Tibial nerve (tissue), 4 donors: ENCODE measurements at regions not wholly inside any gene's neighbourhood (a gene's known extent, or its start where the extent isn't known, plus 50 kb on each side); places are given as distances from the start of the nearest gene placed in this dataset.

Experiments used
- DNase-seq, 2 donors: peaks; one replicate each; pipeline ENCODE4 v3.0.0-alpha.2; 2019; ENCODE audit warnings: low spot score in 2 of 2
- H3K27ac ChIP-seq, 4 donors: fragments of 200-600 bp; sonication (generic) in 3 of 4; one replicate each; pipeline ENCODE4 v1.5.1; 2017 to 2019; ENCODE audit warnings: mild to moderate bottlenecking in 1 of 4
- H3K27me3 ChIP-seq, 2 donors: fragments of 200-600 bp; sonication (generic) in 1 of 2; one replicate each; pipeline versions ENCODE4 v1.5.1 to v1.6.0; 2017 to 2019
- H3K36me3 ChIP-seq, 3 donors: fragments of 200-600 bp; sonication (generic); one replicate each; pipeline ENCODE4 v1.5.1; 2018 to 2019
- H3K4me1 ChIP-seq, 4 donors: fragments of 200-600 bp; sonication (generic) in 3 of 4; one replicate each; pipeline ENCODE4 v1.5.1; 2017 to 2019
- H3K4me3 ChIP-seq, 4 donors: fragments of 200-600 bp; sonication (generic) in 3 of 4; one replicate each; pipeline ENCODE4 v1.5.1; 2017 to 2019; ENCODE audit warnings: mild to moderate bottlenecking in 1 of 4, moderate library complexity in 1 of 4
- H3K9me3 ChIP-seq, 4 donors: fragments of 200-600 bp; sonication (generic) in 3 of 4; one replicate each; pipeline ENCODE4 v1.5.1; 2017 to 2019
- CTCF ChIP-seq, 5 experiments: fragments of 200-600 bp in 3 of 5; fragments of 450-650 bp in 2 of 5; sonication (generic) in 3 of 5; IDR thresholded peaks; one replicate each; pipeline ENCODE4 v1.5.1; 2016 to 2019; ENCODE audit warnings: antibody characterized with exemption in 5 of 5, mild to moderate bottlenecking in 3 of 5, moderate library complexity in 2 of 5
- EP300 ChIP-seq, 2 donors: sonication (generic); formaldehyde crosslinking; IDR thresholded peaks; one replicate each; pipeline ENCODE4 v1.6.1; 2017; ENCODE audit warnings: antibody characterized with exemption in 2 of 2, mild to moderate bottlenecking in 1 of 2
- POLR2A ChIP-seq, 2 donors: fragments of 450-650 bp; IDR thresholded peaks; one replicate each; pipeline ENCODE4 v1.6.1; 2017; ENCODE audit warnings: antibody characterized with exemption in 2 of 2, mild to moderate bottlenecking in 2 of 2, moderate library complexity in 2 of 2
- WGBS, 2 donors: methylation state at CpG; one replicate each; pipeline ENCODE4 v1.1.5; 2018; 5-methylcytosine and 5-hydroxymethylcytosine counted together

- Histone ChIP-seq H3K36me3 (no peaks in the 10 kb centered on the region), H3K27ac (no peak overlapping the region), H3K27me3 (no peaks in the 10 kb centered on the region), H3K9me3 (no peaks in the 10 kb centered on the region), H3K4me1 (no peaks in the 10 kb centered on the region), H3K4me3 (no peak overlapping the region)
- TF ChIP-seq EP300 (IDR thresholded peaks at IDR 0.05) (no peak), CTCF (IDR thresholded peaks at IDR 0.05) (no peak)
- WGBS, 2 donors, result 53 to 80% methylated on average over 1 of the region's 1 CpG
- DNase-seq, result no peak
These were observed 144.7 kb upstream of the ITM2A start for GRCh38 chrX:79511799-79512198.

DNA sequence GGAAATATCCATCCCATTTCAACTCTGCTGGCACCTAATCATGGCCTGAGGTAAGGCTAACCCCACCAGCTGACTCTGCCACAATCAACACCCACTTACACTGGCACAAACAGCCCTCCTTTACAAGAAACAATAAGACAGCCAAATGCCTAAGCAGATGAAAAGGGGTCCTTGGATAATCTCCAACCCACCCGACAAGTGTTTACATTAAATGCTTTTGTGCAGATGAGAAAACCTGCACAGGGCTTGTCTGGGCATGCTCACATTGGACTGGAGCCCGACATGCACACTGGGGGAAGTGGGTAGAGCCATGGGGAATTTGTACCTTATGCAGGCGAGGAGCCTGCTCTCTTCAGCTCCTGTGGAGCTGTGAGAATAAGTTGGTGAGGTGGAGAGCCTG, 138.9 kb upstream of the ITM2A start:
- no peak overlapping the region for H3K27ac ChIP-seq
- WGBS, 2 donors, result 64 to 74% methylated on average over 3 of the region's 3 CpGs
- no peak for TF ChIP-seq POLR2A (IDR thresholded peaks at IDR 0.05)
- TF ChIP-seq CTCF (IDR thresholded peaks at IDR 0.05), result no peak
- TF ChIP-seq EP300 (IDR thresholded peaks at IDR 0.05), result no peak
- no peaks in the 10 kb centered on the region for H3K36me3 ChIP-seq
- peaks cover 0 to 3% (median 0%) of the 10 kb centered on the region in 4 donors for H3K9me3 ChIP-seq
- H3K27me3 ChIP-seq, result no peaks in the 10 kb centered on the region
- DNase-seq, result no peak
- H3K4me1 ChIP-seq, result no peaks in the 10 kb centered on the region
- no peak overlapping the region for H3K4me3 ChIP-seq

DNA sequence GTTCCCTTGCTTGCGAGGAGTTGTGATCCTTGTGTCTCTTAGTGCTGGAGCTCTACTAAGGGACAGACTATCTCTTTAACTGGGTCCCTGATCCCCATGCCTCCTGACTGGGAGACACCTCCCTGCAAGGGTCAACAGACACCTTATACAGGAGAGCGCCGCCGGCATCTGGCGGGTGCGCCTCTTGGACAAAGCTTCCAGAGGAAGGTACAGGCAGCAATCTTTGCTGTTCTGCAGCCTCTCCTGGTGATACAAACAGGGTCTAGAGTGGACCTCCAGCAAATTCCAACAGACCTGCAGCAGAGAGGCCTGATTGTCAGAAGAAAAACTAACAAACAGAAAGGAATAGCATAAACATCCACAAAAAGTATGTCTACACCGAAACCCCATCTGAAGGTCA, 115.6 kb upstream of the ITM2A start:
- H3K4me3 ChIP-seq, result no peak overlapping the region
- no peak overlapping the region for H3K27ac ChIP-seq
- no peaks in the 10 kb centered on the region for H3K36me3 ChIP-seq
- 87 to 91% methylated on average over 7 of the region's 7 CpGs for WGBS, 2 donors
- TF ChIP-seq EP300 (IDR thresholded peaks at IDR 0.05) (no peak), POLR2A (IDR thresholded peaks at IDR 0.05) (no peak), CTCF (IDR thresholded peaks at IDR 0.05) (no peak)
- no peaks in the 10 kb centered on the region for H3K4me1 ChIP-seq
- no peak for DNase-seq
- H3K9me3 ChIP-seq, result no peaks in the 10 kb centered on the region
- H3K27me3 ChIP-seq, result no peaks in the 10 kb centered on the region

- Histone ChIP-seq H3K9me3 (no peaks in the 10 kb centered on the region), H3K27me3 (no peaks in the 10 kb centered on the region), H3K4me3 (no peak overlapping the region), H3K36me3 (no peaks in the 10 kb centered on the region), H3K27ac (no peak overlapping the region), H3K4me1 (no peaks in the 10 kb centered on the region)
- 40 to 50% methylated on average over 3 of the region's 3 CpGs for WGBS, 2 donors
- TF ChIP-seq EP300 (IDR thresholded peaks at IDR 0.05) (no peak), CTCF (IDR thresholded peaks at IDR 0.05) (no peak)
- DNase-seq, result no peak
These were observed 110.6 kb upstream of the ITM2A start for GRCh38 chrX:79477691-79478090.

- no peaks in the 10 kb centered on the region for H3K4me1 ChIP-seq
- H3K27ac ChIP-seq, result no peak overlapping the region
- DNase-seq, result no peak
- TF ChIP-seq POLR2A (IDR thresholded peaks at IDR 0.05) (no peak), CTCF (IDR thresholded peaks at IDR 0.05) (no peak), EP300 (IDR thresholded peaks at IDR 0.05) (no peak)
- no peaks in the 10 kb centered on the region for H3K36me3 ChIP-seq
- H3K4me3 ChIP-seq, result no peak overlapping the region
- H3K27me3 ChIP-seq, result no peaks in the 10 kb centered on the region
- no peaks in the 10 kb centered on the region for H3K9me3 ChIP-seq
These were observed 99.5 kb upstream of the ITM2A start for GRCh38 chrX:79466636-79467035.
